Activated B cell treated with CpG ODN at 0.5 μM for 24 hours (primary cell): ENCODE measurements at regions not wholly inside any gene's neighbourhood (a gene's known extent, or its start where the extent isn't known, plus 50 kb on each side); places are given as distances from the start of the nearest gene placed in this dataset.

Experiments used
- ATAC-seq: fragments of 200-7000 bp; cut with Tn5 transposase; one replicate; pipeline ENCODE4 v1.10.0; 2021; ENCODE audit warnings: low read depth, mild to moderate bottlenecking, moderate library complexity
- CTCF ChIA-PET: fragments of 350-600 bp; sonication (Branson Sonifier 250); formaldehyde crosslinking; loops from one replicate; lab custom pipeline; 2021; ENCODE audit warnings: antibody characterized with exemption; lab: Charles Lee
- POLR2A ChIA-PET: fragments of 350-600 bp; sonication (Branson Sonifier 250); formaldehyde crosslinking; loops from one replicate; lab custom pipeline; 2021; ENCODE audit warnings: antibody characterized with exemption; lab: Charles Lee
- DNase-seq: peaks from one replicate; pipeline ENCODE4 v3.0.0; 2022
- H3K27ac Mint-ChIP-seq: one replicate; pipeline ENCODE4 v1.8.0; 2020; ENCODE audit warnings: mixed read lengths
- H3K27me3 Mint-ChIP-seq: one replicate; pipeline ENCODE4 v1.8.0; 2021; ENCODE audit warnings: mixed read lengths
- H3K36me3 Mint-ChIP-seq: one replicate; pipeline ENCODE4 v1.8.0; 2021; ENCODE audit warnings: low read depth, mixed read lengths
- H3K4me1 Mint-ChIP-seq: one replicate; pipeline ENCODE4 v1.8.0; 2021; ENCODE audit warnings: mixed read lengths
- H3K4me3 Mint-ChIP-seq: one replicate; pipeline ENCODE4 v1.8.0; 2020; ENCODE audit warnings: mild to moderate bottlenecking, mixed read lengths
- H3K9me3 Mint-ChIP-seq: one replicate; pipeline ENCODE4 v1.8.0; 2020; ENCODE audit warnings: mixed read lengths
- intact Hi-C: fragments of 100-400 bp; cut with micrococcal nuclease; formaldehyde crosslinking; loops from one replicate; pipeline ENCODE4 v1.15.1; 2024
- TF ChIP-seq, protein P1 (sequence below): fragments of 200-600 bp; IDR thresholded peaks from one replicate; pipeline ENCODE4 v1.8.0; 2022; ENCODE audit warnings: antibody characterized with exemption, mild to moderate bottlenecking

- intact Hi-C loops, result no loop called here
- ChIA-PET POLR2A (no interaction called here), CTCF (interaction anchor here (1.1 kb wide), 1 partner anchor 21 kb away, joined by 3 read pairs; no protein-coding TSS in a partner anchor)
- no peaks in the 10 kb centered on the region for H3K4me1 Mint-ChIP-seq
- TF ChIP-seq, protein P1, sequence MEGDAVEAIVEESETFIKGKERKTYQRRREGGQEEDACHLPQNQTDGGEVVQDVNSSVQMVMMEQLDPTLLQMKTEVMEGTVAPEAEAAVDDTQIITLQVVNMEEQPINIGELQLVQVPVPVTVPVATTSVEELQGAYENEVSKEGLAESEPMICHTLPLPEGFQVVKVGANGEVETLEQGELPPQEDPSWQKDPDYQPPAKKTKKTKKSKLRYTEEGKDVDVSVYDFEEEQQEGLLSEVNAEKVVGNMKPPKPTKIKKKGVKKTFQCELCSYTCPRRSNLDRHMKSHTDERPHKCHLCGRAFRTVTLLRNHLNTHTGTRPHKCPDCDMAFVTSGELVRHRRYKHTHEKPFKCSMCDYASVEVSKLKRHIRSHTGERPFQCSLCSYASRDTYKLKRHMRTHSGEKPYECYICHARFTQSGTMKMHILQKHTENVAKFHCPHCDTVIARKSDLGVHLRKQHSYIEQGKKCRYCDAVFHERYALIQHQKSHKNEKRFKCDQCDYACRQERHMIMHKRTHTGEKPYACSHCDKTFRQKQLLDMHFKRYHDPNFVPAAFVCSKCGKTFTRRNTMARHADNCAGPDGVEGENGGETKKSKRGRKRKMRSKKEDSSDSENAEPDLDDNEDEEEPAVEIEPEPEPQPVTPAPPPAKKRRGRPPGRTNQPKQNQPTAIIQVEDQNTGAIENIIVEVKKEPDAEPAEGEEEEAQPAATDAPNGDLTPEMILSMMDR, result no peak
- no peak for ATAC-seq
- peaks cover 1% of the 10 kb centered on the region for H3K27me3 Mint-ChIP-seq
- no peak overlapping the region for H3K27ac Mint-ChIP-seq
- H3K4me3 Mint-ChIP-seq, result no peak overlapping the region
- no peaks in the 10 kb centered on the region for H3K36me3 Mint-ChIP-seq
- H3K9me3 Mint-ChIP-seq, result peaks cover 2% of the 10 kb centered on the region
- no peak for DNase-seq
These were observed 55.8 kb upstream of the LMCD1 start for GRCh38 chr3:8445861-8446260.

- ATAC-seq (no peak), DNase-seq (no peak)
- Mint-ChIP-seq H3K4me3 (no peak overlapping the region), H3K36me3 (no peaks in the 10 kb centered on the region), H3K27ac (no peak overlapping the region), H3K4me1 (no peaks in the 10 kb centered on the region), H3K9me3 (peaks cover 2% of the 10 kb centered on the region), H3K27me3 (peaks cover 1% of the 10 kb centered on the region)
- POLR2A ChIA-PET, result no interaction called here
- intact Hi-C loops, result no loop called here
- TF ChIP-seq, protein P1, result no peak
- CTCF ChIA-PET, result no interaction called here
These were observed 54.8 kb upstream of the LMCD1 start for GRCh38 chr3:8446845-8447244.

- DNase-seq (no peak), ATAC-seq (no peak)
- ChIA-PET CTCF (interaction anchor here (0.6 kb wide), 1 partner anchor 172 kb away, joined by 3 read pairs; no protein-coding TSS in a partner anchor), POLR2A (no interaction called here)
- Mint-ChIP-seq H3K9me3 (peaks cover 2% of the 10 kb centered on the region), H3K36me3 (no peaks in the 10 kb centered on the region), H3K27ac (no peak overlapping the region), H3K27me3 (peaks cover 1% of the 10 kb centered on the region), H3K4me1 (no peaks in the 10 kb centered on the region), H3K4me3 (no peak overlapping the region)
- TF ChIP-seq, protein P1, result no peak
- intact Hi-C loops, result no loop called here
These were observed 51.0 kb upstream of the LMCD1 start for GRCh38 chr3:8450618-8451017.

- Mint-ChIP-seq H3K27ac (no peak overlapping the region), H3K4me1 (no peaks in the 10 kb centered on the region), H3K4me3 (no peak overlapping the region), H3K27me3 (peaks cover 1% of the 10 kb centered on the region), H3K9me3 (peaks cover 2% of the 10 kb centered on the region), H3K36me3 (no peaks in the 10 kb centered on the region)
- ATAC-seq (no peak), DNase-seq (no peak)
- ChIA-PET CTCF (no interaction called here), POLR2A (no interaction called here)
- intact Hi-C loops, result no loop called here
- TF ChIP-seq, protein P1, result no peak
These were observed 49.9 kb upstream of the LMCD1 start for GRCh38 chr3:8451696-8452095.
